ENCODE measurements at regions not wholly inside any gene's neighbourhood (a gene's known extent, or its start where the extent isn't known, plus 50 kb on each side); places are given as distances from the start of the nearest gene placed in this dataset.
"Not testable (repeated sequence)": the region's sequence is repeated elsewhere in the genome, so short reads cannot be mapped to it uniquely, and the experiment has no call there.

- not testable (repeated sequence) for TF ChIP-seq CTCF (conservative IDR thresholded peaks at IDR 0.05; ENCODE audit: low read length); EZH2phosphoT487 (IDR thresholded peaks at IDR 0.05; ENCODE audit: borderline replicate concordance, low read depth, low read length)
Measured at GRCh38 chr6:30807566-30807965, 63.2 kb upstream of the IER3 start.
